Spleen (tissue), 7 donors: ENCODE measurements at regions not wholly inside any gene's neighbourhood (a gene's known extent, or its start where the extent isn't known, plus 50 kb on each side); places are given as distances from the start of the nearest gene placed in this dataset.
"Not testable (repeated sequence)": the region's sequence is repeated elsewhere in the genome, so short reads cannot be mapped to it uniquely, and the experiment has no call there.

Experiments
- CTCF ChIP-seq, 11 experiments: fragments of 200-600 bp in 7 of 11; fragments of 450-650 bp in 4 of 11; sonication (generic) in 4 of 11; IDR thresholded peaks in 8 of 11; conservative IDR thresholded peaks in 3 of 11; 1 replicate in 7 of 11; 2 replicates in 4 of 11; pipeline versions ENCODE4 v1.4.0 to v1.8.0; 2016 to 2021; ENCODE audit warnings: antibody characterized with exemption in 11 of 11, inconsistent platforms in 4 of 11, mild to moderate bottlenecking in 1 of 11
- POLR2A ChIP-seq, 3 donors: fragments of 450-650 bp; IDR thresholded peaks; one replicate each; pipeline ENCODE4 v1.5.1; 2017; ENCODE audit warnings: antibody characterized with exemption in 3 of 3, mild to moderate bottlenecking in 1 of 3
- POLR2AphosphoS5 ChIP-seq, 3 donors: sonication (generic); formaldehyde crosslinking; IDR thresholded peaks; one replicate each; pipeline ENCODE4 v1.5.1; 2017; ENCODE audit warnings: antibody characterized with exemption in 3 of 3
- donor health status: DM: no; HTN: no; CAD: no; lungs with moderate emphysema.
- donor health status: DM: no; HTN: no; CAD: no.
- donor health status: DM: no; HTN: no; CAD: no.

DNA sequence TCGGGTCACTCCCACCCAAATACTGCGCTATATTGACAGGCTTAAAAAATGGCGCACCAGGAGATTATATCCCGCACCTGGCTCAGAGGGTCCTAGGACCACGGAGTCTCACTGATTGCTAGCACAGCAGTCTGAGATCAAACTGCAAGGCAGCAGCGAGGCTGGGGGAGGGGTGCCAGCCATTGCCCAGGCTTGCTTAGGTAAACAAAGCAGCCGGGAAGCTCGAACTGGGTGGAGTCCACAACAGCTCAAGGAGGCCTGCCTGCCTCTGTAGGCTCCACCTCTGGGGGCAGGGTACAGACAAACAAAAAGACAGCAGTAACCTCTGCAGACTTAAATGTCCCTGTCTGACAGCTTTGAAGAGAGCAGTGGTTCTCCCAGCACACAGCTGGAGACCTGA is 2277.3 kb upstream of the ACO1 start:
- not testable (repeated sequence) for TF ChIP-seq CTCF (IDR thresholded peaks at IDR 0.05 in 8 of 11, conservative IDR thresholded peaks at IDR 0.05 in 3 of 11); POLR2AphosphoS5 (IDR thresholded peaks at IDR 0.05); POLR2A (IDR thresholded peaks at IDR 0.05)
